Ishikawa (cell line): ENCODE measurements at regions not wholly inside any gene's neighbourhood (a gene's known extent, or its start where the extent isn't known, plus 50 kb on each side); places are given as distances from the start of the nearest gene placed in this dataset.

Source experiments
- CEBPB ChIP-seq: IDR thresholded peaks from 2 replicates; pipeline ENCODE4 v1.6.1; 2012
- CREB1 ChIP-seq: IDR thresholded peaks from 2 replicates; pipeline ENCODE4 v1.6.1; 2012; ENCODE audit warnings: low read depth
- EGR1 ChIP-seq: IDR thresholded peaks from 2 replicates; pipeline ENCODE4 v1.6.1; 2012
- EP300 ChIP-seq: IDR thresholded peaks from 2 replicates; pipeline ENCODE4 v1.6.1; 2012; ENCODE audit warnings: borderline replicate concordance
- FOXM1 ChIP-seq: IDR thresholded peaks from 2 replicates; pipeline ENCODE4 v1.6.1; 2012; ENCODE audit warnings: low read depth, borderline replicate concordance
- NFIC ChIP-seq: IDR thresholded peaks from 2 replicates; pipeline ENCODE4 v1.6.1; 2012
- RAD21 ChIP-seq: IDR thresholded peaks from 2 replicates; pipeline ENCODE4 v1.6.1; 2012; ENCODE audit warnings: low read depth
- TAF1 ChIP-seq: IDR thresholded peaks from 2 replicates; pipeline ENCODE4 v1.6.1; 2012; ENCODE audit warnings: low read depth, mild to moderate bottlenecking
- TCF12 ChIP-seq: IDR thresholded peaks from 2 replicates; pipeline ENCODE4 v1.6.1; 2012; ENCODE audit warnings: low read depth
- TEAD4 ChIP-seq: IDR thresholded peaks from 2 replicates; pipeline ENCODE4 v1.6.1; 2012
- YY1 ChIP-seq: IDR thresholded peaks from 2 replicates; pipeline ENCODE4 v1.6.1; 2012; ENCODE audit warnings: low read depth
- ZBTB7A ChIP-seq: IDR thresholded peaks from 2 replicates; pipeline ENCODE4 v1.6.1; 2012; ENCODE audit warnings: low read depth
- TF ChIP-seq, protein P1 (sequence below): IDR thresholded peaks from 2 replicates; pipeline ENCODE4 v1.6.1; 2012; ENCODE audit warnings: low read depth, mild to moderate bottlenecking
- TF ChIP-seq, protein P2 (sequence below): IDR thresholded peaks from 2 replicates; pipeline ENCODE4 v1.6.1; 2012
- TF ChIP-seq, protein P3 (sequence below): IDR thresholded peaks from 2 replicates; pipeline ENCODE4 v1.6.1; 2012

DNA sequence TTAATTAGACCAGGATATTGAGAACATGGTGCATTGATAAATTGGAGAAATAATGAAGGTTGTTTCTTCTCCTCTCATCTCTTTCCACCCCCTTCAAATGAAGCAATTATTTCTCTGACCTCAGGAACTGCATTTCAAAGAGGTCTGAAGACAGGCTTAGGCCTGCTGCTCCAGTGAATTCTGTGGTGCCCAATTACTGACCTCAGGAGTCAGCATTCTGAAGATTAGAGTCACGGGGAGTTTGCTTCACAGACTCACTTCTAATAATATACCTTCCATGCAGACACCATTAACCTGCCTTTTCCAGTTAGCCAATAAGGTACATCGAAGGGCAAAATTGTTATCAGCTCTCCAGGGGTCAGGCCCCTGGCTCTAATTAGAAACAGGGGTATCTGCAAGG is 270.9 kb downstream of the GAS1 start:
- TF ChIP-seq FOXM1, result no peak
- TF ChIP-seq TEAD4, result no peak
- no peak for TF ChIP-seq CREB1
- TF ChIP-seq, protein P1, sequence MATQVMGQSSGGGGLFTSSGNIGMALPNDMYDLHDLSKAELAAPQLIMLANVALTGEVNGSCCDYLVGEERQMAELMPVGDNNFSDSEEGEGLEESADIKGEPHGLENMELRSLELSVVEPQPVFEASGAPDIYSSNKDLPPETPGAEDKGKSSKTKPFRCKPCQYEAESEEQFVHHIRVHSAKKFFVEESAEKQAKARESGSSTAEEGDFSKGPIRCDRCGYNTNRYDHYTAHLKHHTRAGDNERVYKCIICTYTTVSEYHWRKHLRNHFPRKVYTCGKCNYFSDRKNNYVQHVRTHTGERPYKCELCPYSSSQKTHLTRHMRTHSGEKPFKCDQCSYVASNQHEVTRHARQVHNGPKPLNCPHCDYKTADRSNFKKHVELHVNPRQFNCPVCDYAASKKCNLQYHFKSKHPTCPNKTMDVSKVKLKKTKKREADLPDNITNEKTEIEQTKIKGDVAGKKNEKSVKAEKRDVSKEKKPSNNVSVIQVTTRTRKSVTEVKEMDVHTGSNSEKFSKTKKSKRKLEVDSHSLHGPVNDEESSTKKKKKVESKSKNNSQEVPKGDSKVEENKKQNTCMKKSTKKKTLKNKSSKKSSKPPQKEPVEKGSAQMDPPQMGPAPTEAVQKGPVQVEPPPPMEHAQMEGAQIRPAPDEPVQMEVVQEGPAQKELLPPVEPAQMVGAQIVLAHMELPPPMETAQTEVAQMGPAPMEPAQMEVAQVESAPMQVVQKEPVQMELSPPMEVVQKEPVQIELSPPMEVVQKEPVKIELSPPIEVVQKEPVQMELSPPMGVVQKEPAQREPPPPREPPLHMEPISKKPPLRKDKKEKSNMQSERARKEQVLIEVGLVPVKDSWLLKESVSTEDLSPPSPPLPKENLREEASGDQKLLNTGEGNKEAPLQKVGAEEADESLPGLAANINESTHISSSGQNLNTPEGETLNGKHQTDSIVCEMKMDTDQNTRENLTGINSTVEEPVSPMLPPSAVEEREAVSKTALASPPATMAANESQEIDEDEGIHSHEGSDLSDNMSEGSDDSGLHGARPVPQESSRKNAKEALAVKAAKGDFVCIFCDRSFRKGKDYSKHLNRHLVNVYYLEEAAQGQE, result no peak
- no peak for TF ChIP-seq TAF1
- TF ChIP-seq CEBPB, result no peak
- TF ChIP-seq, protein P2, sequence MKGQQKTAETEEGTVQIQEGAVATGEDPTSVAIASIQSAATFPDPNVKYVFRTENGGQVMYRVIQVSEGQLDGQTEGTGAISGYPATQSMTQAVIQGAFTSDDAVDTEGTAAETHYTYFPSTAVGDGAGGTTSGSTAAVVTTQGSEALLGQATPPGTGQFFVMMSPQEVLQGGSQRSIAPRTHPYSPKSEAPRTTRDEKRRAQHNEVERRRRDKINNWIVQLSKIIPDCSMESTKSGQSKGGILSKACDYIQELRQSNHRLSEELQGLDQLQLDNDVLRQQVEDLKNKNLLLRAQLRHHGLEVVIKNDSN, result no peak
- no peak for TF ChIP-seq EGR1
- TF ChIP-seq YY1, result no peak
- TF ChIP-seq RAD21, result no peak
- no peak for TF ChIP-seq TCF12
- no peak for TF ChIP-seq NFIC
- no peak for TF ChIP-seq EP300
- no peak for TF ChIP-seq ZBTB7A

DNA sequence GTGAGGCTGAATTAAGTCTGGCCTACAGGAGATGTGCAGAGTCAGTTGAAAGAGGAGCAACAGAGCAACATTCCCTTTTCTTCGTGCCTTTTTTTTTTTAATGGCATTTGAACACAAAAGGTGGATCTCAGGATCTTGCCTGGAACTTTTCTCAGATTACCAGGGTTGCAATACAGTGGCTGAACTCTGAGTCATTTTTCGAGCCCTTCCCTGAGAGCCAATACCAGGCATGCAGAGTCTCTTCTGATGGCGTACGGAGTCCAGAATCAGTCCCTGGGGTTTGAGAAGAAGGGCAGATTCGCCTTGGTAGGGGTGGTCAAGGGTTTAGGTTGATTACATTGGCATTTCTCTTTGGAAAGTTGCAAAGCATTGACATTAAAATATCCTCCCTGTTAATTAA is 271.5 kb downstream of the GAS1 start:
- TF ChIP-seq NFIC (no peak), EP300 (no peak), ZBTB7A (no peak), CREB1 (no peak), RAD21 (no peak), CEBPB (no peak), YY1 (no peak)
- TF ChIP-seq, protein P2, result no peak
- TF ChIP-seq, protein P1, result no peak

DNA sequence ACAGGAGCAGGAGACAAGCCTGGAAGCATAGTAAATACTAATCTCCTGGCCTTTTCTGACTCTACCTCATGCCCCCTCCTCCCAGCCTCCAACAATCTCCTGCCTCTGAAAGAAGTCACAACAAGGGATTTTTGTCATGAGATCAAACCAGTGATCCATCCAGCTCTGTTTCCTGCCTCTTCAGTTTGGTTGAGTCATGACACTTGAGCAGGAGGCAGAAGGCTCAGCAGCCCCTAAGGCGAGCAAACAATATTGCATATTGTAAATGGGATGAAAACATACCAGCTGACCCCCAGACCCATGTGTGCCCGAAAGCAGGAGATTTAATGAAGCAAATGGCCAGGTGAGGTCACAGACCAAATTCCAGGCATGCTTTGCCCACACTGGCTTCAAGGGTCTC is 272.8 kb downstream of the GAS1 start:
- no peak for TF ChIP-seq YY1
- TF ChIP-seq TAF1, result no peak
- TF ChIP-seq, protein P3, sequence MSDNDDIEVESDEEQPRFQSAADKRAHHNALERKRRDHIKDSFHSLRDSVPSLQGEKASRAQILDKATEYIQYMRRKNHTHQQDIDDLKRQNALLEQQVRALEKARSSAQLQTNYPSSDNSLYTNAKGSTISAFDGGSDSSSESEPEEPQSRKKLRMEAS, result no peak
- no peak for TF ChIP-seq FOXM1
- no peak for TF ChIP-seq TEAD4
- no peak for TF ChIP-seq CREB1
- no peak for TF ChIP-seq NFIC
- no peak for TF ChIP-seq EP300
- no peak for TF ChIP-seq ZBTB7A
- no peak for TF ChIP-seq RAD21
- TF ChIP-seq CEBPB, result no peak
- TF ChIP-seq EGR1, result no peak
- TF ChIP-seq TCF12, result no peak
- TF ChIP-seq, protein P1, result no peak

DNA sequence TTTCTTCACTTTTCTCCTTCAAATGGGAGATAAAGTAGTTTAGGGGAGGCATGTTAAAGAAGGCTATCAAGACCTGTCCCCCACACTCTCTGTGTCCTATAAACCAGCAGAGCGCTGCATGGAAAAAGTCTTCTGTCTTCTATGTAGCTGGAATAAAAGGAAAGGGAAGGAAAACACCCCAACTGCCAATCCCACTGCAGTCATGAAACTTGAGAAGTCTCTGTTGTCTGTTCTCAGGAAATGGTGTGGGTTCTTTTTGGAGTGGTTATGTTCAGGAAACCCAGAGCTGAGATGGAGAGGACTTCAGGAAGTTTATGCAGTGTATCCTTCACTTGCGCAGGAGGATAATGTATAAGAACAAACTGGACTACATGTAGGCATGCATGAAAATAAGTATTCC is 274.3 kb downstream of the GAS1 start:
- TF ChIP-seq FOXM1 (no peak), TEAD4 (no peak), ZBTB7A (no peak), TCF12 (no peak), YY1 (no peak), NFIC (no peak), EGR1 (no peak), TAF1 (no peak), CEBPB (no peak), CREB1 (no peak), EP300 (no peak), RAD21 (no peak)
- TF ChIP-seq, protein P2, result no peak
- TF ChIP-seq, protein P3, result no peak
- TF ChIP-seq, protein P1, result no peak
